ENCODE measurements at regions not wholly inside any gene's neighbourhood (a gene's known extent, or its start where the extent isn't known, plus 50 kb on each side); places are given as distances from the start of the nearest gene placed in this dataset.
"Not testable (repeated sequence)": the region's sequence is repeated elsewhere in the genome, so short reads cannot be mapped to it uniquely, and the experiment has no call there.

DNA sequence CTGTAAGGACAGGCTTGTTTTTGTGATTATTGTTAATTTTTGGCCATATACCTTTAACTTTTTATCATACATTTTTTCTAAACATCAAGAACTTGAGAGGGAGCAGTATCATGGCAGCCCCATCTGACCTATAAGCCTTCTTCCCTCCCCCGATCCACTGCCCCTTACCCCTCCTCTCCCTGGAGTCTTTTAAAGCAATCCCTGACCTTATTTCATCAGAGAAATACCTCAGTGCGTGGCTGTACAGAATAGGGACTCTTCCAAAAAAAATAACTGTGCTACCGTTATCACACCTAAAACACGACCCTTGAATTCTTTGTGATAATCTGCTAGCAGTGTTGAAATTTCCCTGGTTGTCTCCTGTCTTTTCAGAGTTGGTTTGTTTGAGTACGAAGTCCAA lies 4448.7 kb upstream of the TPTE start:
- H3K4me1 Mint-ChIP-seq; POLR2A ChIA-PET; H3K9me3 Mint-ChIP-seq; H3K27me3 Mint-ChIP-seq (ENCODE audit: low read depth); CTCF ChIA-PET; H3K4me3 Mint-ChIP-seq; H3K27ac Mint-ChIP-seq; ATAC-seq; DNase-seq (ENCODE audit: low spot score); H3K36me3 Mint-ChIP-seq: not testable (repeated sequence)

DNA sequence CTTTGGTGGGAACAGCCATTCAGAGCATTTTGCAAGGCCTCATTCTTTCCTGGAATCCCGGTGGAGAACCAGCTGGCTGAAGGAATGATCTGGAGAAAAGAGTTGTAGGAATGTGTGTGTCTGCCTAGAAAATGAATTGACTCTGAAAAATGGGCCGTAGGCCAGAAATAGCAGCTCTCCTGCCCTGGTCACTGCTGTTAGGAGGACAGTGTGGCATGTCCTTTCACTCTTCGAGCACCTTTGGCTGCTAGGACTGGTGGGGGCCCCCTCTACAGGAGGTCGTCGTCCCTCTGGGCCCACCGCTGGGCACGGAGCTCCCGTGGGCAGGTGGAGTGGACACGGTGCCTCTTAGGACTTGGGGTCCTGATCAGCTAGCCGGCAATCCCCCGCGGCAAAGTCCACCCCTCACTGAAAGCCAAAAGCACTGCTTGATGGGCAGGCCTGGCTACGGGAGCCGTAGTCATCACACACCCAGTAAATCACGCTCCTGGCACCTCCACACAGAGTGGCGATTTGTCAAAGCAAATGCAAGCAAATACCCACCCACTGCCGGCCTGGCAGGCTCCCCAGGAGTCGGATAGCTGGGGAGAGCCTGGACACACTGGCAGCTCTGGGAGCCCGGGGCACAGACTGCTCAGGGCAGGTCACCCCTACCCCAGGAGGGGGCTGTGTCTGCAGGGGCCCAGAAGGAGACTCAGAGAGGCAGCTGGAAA lies 4447.2 kb upstream of the TPTE start:
- H3K4me1 Mint-ChIP-seq; CTCF ChIA-PET; H3K27me3 Mint-ChIP-seq (ENCODE audit: low read depth); DNase-seq (ENCODE audit: low spot score); ATAC-seq; H3K27ac Mint-ChIP-seq; H3K9me3 Mint-ChIP-seq; POLR2A ChIA-PET; H3K4me3 Mint-ChIP-seq; H3K36me3 Mint-ChIP-seq: not testable (repeated sequence)

DNA sequence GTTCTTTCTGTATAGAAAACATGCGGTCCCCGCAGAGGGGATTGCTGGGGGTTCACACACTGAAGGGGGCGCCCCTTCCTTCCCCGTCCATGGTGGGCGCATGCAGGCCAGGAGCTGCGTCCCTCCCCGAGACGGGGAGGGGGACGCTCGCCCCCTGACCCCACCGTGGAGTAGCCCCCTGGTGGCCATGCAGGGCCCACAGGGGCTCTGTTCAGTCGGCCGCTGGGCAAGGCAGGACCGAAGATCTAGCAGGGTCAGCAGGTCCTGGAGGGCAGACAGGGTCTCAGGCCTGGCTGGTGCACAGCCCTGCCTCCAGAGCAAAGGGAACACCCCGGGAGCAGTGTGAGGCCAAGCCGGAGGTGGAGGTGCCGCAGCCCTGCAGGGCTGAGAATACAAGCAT lies 4446.4 kb upstream of the TPTE start:
- CTCF ChIA-PET; H3K9me3 Mint-ChIP-seq; H3K36me3 Mint-ChIP-seq; H3K4me1 Mint-ChIP-seq; H3K27me3 Mint-ChIP-seq (ENCODE audit: low read depth); POLR2A ChIA-PET; DNase-seq (ENCODE audit: low spot score); H3K27ac Mint-ChIP-seq; H3K4me3 Mint-ChIP-seq: not testable (repeated sequence)
- ATAC-seq: peak; percentile 83

DNA sequence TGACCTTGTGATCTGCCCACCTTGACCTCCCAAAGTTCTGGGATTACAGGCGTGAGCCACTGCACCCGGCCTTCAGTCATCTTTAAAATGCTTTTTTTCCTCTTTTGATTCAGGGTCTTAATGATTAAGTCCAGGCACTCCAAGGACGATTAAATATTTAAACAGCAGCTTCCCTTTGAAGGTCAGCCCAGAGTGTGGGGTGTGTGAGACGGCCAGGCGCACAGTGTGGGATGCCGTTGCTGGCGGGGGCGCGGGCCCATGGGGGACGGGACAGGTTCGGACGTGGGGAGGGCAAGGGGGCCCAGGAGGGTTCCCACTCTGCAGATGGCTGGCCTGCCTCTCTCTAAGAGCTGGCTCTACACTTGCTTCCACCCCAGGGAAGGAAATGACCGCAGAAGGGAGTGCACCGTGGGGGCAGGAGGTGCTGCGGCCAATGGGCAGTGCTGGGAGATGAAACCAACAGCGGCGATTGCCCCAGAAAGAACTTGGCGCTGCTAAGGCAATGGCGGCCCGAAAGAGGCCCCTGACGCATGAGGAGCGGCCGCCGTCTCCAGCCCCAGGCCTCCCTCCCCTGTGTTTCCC lies 4445.7 kb upstream of the TPTE start:
- CTCF ChIA-PET; H3K27me3 Mint-ChIP-seq (ENCODE audit: low read depth); ATAC-seq; H3K27ac Mint-ChIP-seq; DNase-seq (ENCODE audit: low spot score); H3K4me3 Mint-ChIP-seq; H3K9me3 Mint-ChIP-seq; H3K4me1 Mint-ChIP-seq; POLR2A ChIA-PET; H3K36me3 Mint-ChIP-seq: not testable (repeated sequence)

DNA sequence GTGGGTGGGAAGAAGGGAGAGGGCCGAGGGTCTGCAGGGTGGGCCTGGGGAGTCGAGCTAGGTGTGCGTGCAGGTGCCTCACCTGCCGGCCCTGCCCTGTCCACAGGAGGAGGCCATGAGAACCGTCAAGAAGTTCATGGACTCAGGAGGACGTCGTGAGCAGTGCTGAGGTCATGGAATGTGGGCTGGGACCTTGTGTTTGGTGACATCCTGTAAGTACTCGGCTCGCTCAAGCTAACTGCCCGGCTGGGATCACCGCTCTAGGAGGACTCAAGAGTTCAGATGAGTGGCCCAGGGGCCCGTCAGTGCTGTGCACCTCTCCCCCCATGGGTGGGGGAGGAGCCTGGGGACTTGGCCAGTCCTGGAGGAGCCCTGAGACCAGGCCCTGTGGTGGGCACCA lies 4444.0 kb upstream of the TPTE start:
- H3K36me3 Mint-ChIP-seq, POLR2A ChIA-PET: not testable (repeated sequence)

DNA sequence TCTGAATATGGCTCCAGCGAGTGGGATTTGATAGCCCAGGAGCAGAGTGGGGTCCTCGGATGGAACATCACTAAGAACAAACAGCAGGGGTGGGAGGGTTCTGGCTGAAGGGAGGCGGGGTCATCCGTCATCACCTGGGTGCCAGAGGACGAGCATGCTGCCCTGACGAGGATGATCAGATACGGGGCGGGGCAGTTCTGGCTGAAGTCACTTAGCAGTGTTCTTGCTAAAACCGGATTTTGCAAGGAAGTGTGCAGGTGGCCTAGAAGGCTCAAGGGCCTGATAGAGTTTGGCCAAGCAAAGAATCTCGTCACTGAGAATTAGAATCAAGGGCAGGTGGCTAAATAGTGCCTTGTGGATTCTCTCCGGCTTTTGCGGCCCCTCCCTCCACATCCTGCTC lies 4442.5 kb upstream of the TPTE start:
- H3K27me3 Mint-ChIP-seq (ENCODE audit: low read depth); H3K9me3 Mint-ChIP-seq; H3K4me3 Mint-ChIP-seq; CTCF ChIA-PET; H3K36me3 Mint-ChIP-seq; H3K27ac Mint-ChIP-seq; POLR2A ChIA-PET; H3K4me1 Mint-ChIP-seq; ATAC-seq; DNase-seq (ENCODE audit: low spot score): not testable (repeated sequence)

More for the DNA sequence above, 4444.0 kb upstream of the TPTE start:
- CTCF ChIA-PET; ATAC-seq; H3K27ac Mint-ChIP-seq; H3K4me3 Mint-ChIP-seq; H3K27me3 Mint-ChIP-seq (ENCODE audit: low read depth); H3K4me1 Mint-ChIP-seq; H3K9me3 Mint-ChIP-seq; DNase-seq (ENCODE audit: low spot score): not testable (repeated sequence)

DNA sequence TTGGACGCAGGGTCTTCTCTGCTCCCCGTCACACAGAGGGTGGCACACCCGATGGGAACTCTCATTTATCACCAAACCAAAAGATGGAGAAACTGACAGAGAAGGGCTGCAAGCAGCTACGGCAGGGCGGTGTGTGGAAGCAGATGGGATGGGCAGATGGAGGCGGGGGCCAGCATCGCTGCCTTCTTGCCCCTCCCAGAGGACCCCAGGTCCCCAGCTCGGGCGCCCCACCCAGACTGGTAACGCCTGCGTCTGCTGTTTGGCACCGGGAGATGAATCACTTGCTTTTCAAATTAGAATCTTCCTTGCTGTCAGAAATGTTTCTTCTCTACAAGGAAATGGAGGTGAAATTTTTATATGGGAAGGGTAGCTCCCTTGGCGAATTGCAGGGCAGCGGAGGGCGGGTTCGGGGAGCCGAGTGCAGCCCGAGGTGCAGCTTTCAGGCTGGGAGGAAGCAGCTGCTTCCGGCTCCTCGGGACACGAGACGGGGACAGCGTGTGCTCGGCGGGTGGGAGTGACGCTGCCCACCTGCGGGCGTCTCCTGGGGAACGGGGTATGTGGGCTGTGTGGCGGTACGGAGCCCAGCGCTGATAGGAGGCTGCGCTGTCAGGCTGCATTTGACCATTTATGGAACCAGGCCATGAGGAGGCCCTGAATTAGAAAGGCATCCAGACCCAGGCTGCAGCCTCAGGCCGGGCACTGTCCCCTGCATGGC lies 4440.3 kb upstream of the TPTE start:
- H3K4me1 Mint-ChIP-seq; CTCF ChIA-PET; H3K9me3 Mint-ChIP-seq; DNase-seq (ENCODE audit: low spot score); POLR2A ChIA-PET; H3K27me3 Mint-ChIP-seq (ENCODE audit: low read depth); ATAC-seq; H3K27ac Mint-ChIP-seq; H3K4me3 Mint-ChIP-seq; H3K36me3 Mint-ChIP-seq: not testable (repeated sequence)

DNA sequence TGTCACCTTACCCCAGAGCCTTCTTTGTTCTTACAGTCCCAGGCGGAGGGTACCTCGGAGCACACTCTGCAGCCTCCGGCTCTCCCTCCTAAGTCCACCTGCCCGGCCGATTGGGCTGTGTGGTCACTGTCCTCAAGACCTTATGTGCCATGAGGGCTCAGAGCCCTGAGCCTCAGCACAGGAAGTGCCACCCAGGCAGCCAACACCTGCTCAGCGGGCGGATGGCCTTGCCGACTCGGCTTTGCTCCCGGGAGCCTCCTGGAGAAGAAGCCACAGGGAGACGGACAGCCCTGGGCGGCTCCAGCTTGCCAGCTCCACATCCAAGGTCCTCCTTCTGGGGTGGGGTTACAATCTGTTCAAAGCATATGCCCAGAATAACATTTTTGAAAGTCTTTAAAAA lies 4439.2 kb upstream of the TPTE start:
- H3K4me3 Mint-ChIP-seq; POLR2A ChIA-PET; DNase-seq (ENCODE audit: low spot score); H3K36me3 Mint-ChIP-seq; H3K4me1 Mint-ChIP-seq; H3K27me3 Mint-ChIP-seq (ENCODE audit: low read depth); H3K27ac Mint-ChIP-seq; CTCF ChIA-PET; H3K9me3 Mint-ChIP-seq; ATAC-seq: not testable (repeated sequence)

DNA sequence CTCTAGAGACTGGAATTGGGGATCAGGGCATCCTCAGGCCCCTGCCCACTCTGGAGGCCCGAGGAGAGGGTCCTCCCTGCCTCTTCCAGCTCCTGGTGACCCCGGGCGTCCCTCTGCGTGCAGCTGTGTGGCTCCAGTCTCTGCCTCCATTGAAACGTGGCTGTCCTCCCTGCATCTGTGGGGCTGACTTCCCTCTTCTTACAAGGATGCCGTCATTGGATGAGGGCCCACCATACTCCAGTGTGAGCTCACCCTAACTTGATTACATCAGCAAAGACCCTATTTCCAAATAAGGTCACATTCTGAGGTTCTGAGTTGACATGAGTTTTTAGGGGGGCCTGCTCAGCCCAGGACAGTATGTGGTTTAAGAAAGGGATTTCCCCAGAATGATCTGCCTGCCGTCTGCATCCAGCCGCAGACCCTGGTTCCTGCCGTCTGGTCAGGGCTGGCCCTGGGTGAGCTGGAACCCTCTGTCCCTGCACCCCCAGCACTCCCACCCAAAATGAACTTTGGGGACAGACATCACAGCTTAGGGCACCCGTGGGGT lies 4437.7 kb upstream of the TPTE start:
- DNase-seq (ENCODE audit: low spot score); H3K27ac Mint-ChIP-seq; POLR2A ChIA-PET; CTCF ChIA-PET; H3K9me3 Mint-ChIP-seq; H3K27me3 Mint-ChIP-seq (ENCODE audit: low read depth); H3K36me3 Mint-ChIP-seq; H3K4me1 Mint-ChIP-seq; H3K4me3 Mint-ChIP-seq; ATAC-seq: not testable (repeated sequence)

DNA sequence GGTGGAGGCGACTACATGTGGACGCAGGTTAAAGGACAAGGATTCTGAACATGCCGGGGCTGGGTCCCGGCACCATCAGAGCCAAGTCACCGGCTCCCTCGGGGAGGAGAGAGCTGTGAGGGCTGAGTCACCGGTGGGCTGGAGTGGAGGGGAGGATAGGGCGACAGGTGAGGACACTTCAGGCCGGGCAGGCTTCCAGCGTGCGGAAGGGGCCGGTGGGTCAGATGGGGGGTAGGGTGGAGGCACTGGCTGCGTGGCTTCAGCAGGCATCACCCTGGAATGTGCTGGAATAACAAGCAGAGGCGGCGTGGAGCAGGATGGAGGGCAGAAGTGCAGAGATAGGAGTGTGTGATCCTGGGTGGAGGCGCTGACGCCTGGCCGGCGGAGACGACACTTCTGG lies 4435.3 kb upstream of the TPTE start:
- H3K9me3 Mint-ChIP-seq; DNase-seq (ENCODE audit: low spot score); H3K4me3 Mint-ChIP-seq; H3K4me1 Mint-ChIP-seq; POLR2A ChIA-PET; H3K36me3 Mint-ChIP-seq; H3K27me3 Mint-ChIP-seq (ENCODE audit: low read depth); H3K27ac Mint-ChIP-seq; ATAC-seq; CTCF ChIA-PET: not testable (repeated sequence)

DNA sequence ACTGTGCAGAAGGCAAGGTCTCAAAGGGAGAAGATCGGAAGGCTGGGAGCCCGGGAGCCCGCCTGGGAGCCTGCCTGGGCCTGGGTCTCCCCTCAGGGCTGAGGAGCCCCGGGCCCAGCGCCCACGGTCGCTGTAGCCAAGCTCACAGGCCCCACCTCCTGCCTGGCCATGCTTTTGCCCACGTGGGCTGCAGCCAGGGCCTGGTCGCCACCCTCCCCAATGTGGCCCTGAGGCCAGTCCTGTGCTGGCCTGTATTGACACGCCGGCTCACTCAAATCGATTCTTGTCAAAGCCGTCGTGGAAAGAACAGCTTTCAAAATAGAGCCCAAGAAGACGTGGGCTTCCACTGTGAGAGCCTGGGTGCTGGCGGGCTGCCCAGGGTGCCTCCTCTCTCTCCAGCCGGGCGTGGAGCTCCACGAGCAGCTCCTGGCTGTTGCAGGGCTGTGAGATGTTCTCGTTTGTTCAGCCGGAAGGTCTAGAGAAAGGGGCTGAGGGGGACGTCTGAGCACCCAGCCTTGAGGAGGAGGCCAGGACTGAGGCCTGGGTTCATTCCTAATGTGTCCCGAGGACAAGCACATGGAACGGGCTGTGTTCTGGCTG lies 4433.7 kb upstream of the TPTE start:
- ATAC-seq, H3K4me3 Mint-ChIP-seq, POLR2A ChIA-PET: not testable (repeated sequence)

DNA sequence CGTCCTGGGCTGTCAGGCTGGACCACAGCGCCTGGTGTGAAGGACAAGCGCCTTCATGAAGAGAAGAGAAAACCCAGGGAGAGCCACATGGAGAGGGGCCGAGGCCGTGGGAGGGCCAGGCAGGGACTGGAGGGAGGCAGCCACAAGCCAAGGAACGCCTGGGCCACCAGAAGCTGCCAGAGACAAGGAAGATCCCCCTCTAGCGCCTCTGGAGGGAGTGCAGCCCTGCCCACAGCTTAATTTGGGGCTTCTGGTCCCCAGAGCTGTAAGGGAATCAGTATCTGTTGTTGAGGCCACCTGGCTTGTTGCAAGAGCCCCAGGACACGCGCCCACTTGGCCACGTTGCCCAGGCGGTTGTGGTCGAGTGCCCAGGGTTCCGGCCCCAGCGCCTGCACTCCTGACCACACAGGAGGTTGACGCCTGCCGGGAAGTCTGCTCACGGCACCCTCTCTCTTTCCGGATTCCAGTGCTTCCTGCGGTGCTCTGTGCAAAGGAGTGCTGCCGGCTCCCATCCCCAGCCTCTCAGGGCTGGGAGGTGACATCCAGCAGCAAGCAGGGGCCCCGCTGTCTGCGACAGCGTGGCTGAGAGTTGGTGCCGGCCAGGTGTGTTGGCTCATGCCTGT lies 4431.0 kb upstream of the TPTE start:
- POLR2A ChIA-PET; H3K4me1 Mint-ChIP-seq; CTCF ChIA-PET; DNase-seq (ENCODE audit: low spot score); H3K27me3 Mint-ChIP-seq (ENCODE audit: low read depth); H3K9me3 Mint-ChIP-seq; H3K4me3 Mint-ChIP-seq; H3K27ac Mint-ChIP-seq; H3K36me3 Mint-ChIP-seq: not testable (repeated sequence)
- ATAC-seq: peak; percentile 30

More for the DNA sequence above, 4433.7 kb upstream of the TPTE start:
- H3K9me3 Mint-ChIP-seq; H3K27me3 Mint-ChIP-seq (ENCODE audit: low read depth); H3K27ac Mint-ChIP-seq; H3K4me1 Mint-ChIP-seq; H3K36me3 Mint-ChIP-seq; DNase-seq (ENCODE audit: low spot score); CTCF ChIA-PET: not testable (repeated sequence)

All from WTC11 (cell line).